Astrocyte (in vitro differentiated cells and primary cell): ENCODE measurements at regions not wholly inside any gene's neighbourhood (a gene's known extent, or its start where the extent isn't known, plus 50 kb on each side); places are given as distances from the start of the nearest gene placed in this dataset.

Experiments
- DNase-seq: peaks from one replicate; pipeline ENCODE4 v3.0.0-alpha.2; 2010; ENCODE audit warnings: low read depth
- FAIRE-seq: peaks from 2 replicates; lab custom pipeline; 2011; peaks lifted over from hg19 to GRCh38; lab: Jason Lieb, UNC
- H2AFZ ChIP-seq: 2 replicates; pipeline ENCODE4 v1.6.0; 2012; ENCODE audit warnings: low read depth, low read length, inconsistent platforms
- H3K27ac ChIP-seq: 2 replicates; pipeline ENCODE4 v1.5.1; 2011; ENCODE audit warnings: low read depth, low read length, inconsistent platforms
- H3K27me3 ChIP-seq: 2 replicates; pipeline ENCODE4 v1.6.0; 2011; ENCODE audit warnings: low read length, inconsistent platforms; ENCODE audit not compliant: insufficient read depth
- H3K36me3 ChIP-seq: 2 replicates; pipeline ENCODE4 v1.5.1; 2011; ENCODE audit warnings: low read length, inconsistent platforms; ENCODE audit not compliant: insufficient read depth
- H3K4me1 ChIP-seq: 2 replicates; pipeline ENCODE4 v1.5.1; 2011; ENCODE audit warnings: low read length, inconsistent platforms; ENCODE audit not compliant: insufficient read depth
- H3K4me2 ChIP-seq: 2 replicates; pipeline ENCODE4 v1.6.0; 2012; ENCODE audit warnings: low read length, inconsistent platforms
- H3K4me3 ChIP-seq: 2 replicates; pipeline ENCODE4 v1.5.1; 2011; ENCODE audit warnings: low read depth, mild to moderate bottlenecking, low read length, inconsistent platforms; ENCODE audit not compliant: insufficient read depth
- H3K79me2 ChIP-seq: 2 replicates; pipeline ENCODE4 v1.6.0; 2012; ENCODE audit warnings: mild to moderate bottlenecking, low read length, inconsistent platforms; ENCODE audit not compliant: insufficient read depth
- H3K9ac ChIP-seq: 2 replicates; pipeline ENCODE4 v1.6.0; 2012; ENCODE audit warnings: mild to moderate bottlenecking, low read length, inconsistent platforms
- H3K9me3 ChIP-seq: 2 replicates; pipeline ENCODE4 v1.5.1; 2012; ENCODE audit warnings: low read depth, mild to moderate bottlenecking, low read length, inconsistent platforms; ENCODE audit not compliant: insufficient read depth
- H4K20me1 ChIP-seq: 2 replicates; pipeline ENCODE4 v1.6.0; 2012; ENCODE audit warnings: low read length, inconsistent platforms; ENCODE audit not compliant: insufficient read depth
- H3K27ac Mint-ChIP-seq: one replicate; pipeline ENCODE4 v1.8.0; 2021; ENCODE audit warnings: mild to moderate bottlenecking, mixed read lengths; ENCODE audit not compliant: unreplicated experiment
- H3K27me3 Mint-ChIP-seq: one replicate; pipeline ENCODE4 v1.8.0; 2021; ENCODE audit warnings: low read depth, mixed read lengths; ENCODE audit not compliant: unreplicated experiment
- H3K36me3 Mint-ChIP-seq: one replicate; pipeline ENCODE4 v1.8.0; 2021; ENCODE audit warnings: low read depth, mixed read lengths; ENCODE audit not compliant: unreplicated experiment
- H3K4me1 Mint-ChIP-seq: one replicate; pipeline ENCODE4 v1.8.0; 2021; ENCODE audit warnings: low read depth, mixed read lengths; ENCODE audit not compliant: unreplicated experiment
- H3K4me3 Mint-ChIP-seq: one replicate; pipeline ENCODE4 v1.8.0; 2021; ENCODE audit warnings: mild to moderate bottlenecking, moderate library complexity, mixed read lengths; ENCODE audit not compliant: unreplicated experiment
- H3K9me3 Mint-ChIP-seq: one replicate; pipeline ENCODE4 v1.8.0; 2021; ENCODE audit warnings: mild to moderate bottlenecking, mixed read lengths; ENCODE audit not compliant: unreplicated experiment
- CTCF ChIP-seq: IDR thresholded peaks from 2 replicates; pipeline ENCODE4 v1.5.1; 2011; ENCODE audit warnings: low read depth, mild to moderate bottlenecking, inconsistent platforms, low read length, moderate library complexity; ENCODE audit not compliant: insufficient read depth
- EZH2 ChIP-seq: IDR thresholded peaks from 2 replicates; pipeline ENCODE4 v1.6.1; 2012; ENCODE audit warnings: mild to moderate bottlenecking, low read length, inconsistent platforms; ENCODE audit not compliant: insufficient read depth

- Histone ChIP-seq H4K20me1 (no peaks in the 10 kb centered on the region), H3K9me3 (no peaks in the 10 kb centered on the region), H3K4me3 (no peak overlapping the region), H3K27ac (no peak overlapping the region), H3K4me2 (no peak overlapping the region), H3K79me2 (no peaks in the 10 kb centered on the region), H3K4me1 (no peaks in the 10 kb centered on the region), H3K27me3 (no peaks in the 10 kb centered on the region), H3K9ac (no peak overlapping the region), H3K36me3 (no peaks in the 10 kb centered on the region), H2AFZ (no peak overlapping the region)
- TF ChIP-seq EZH2 (no peak), CTCF (no peak)
- H3K27me3 Mint-ChIP-seq, result no peaks in the 10 kb centered on the region
- H3K9me3 Mint-ChIP-seq, result no peaks in the 10 kb centered on the region
- no peaks in the 10 kb centered on the region for H3K4me1 Mint-ChIP-seq
- no peaks in the 10 kb centered on the region for H3K36me3 Mint-ChIP-seq
- H3K27ac Mint-ChIP-seq, result no peak overlapping the region
- H3K4me3 Mint-ChIP-seq, result no peak overlapping the region
- DNase-seq, result no peak
- FAIRE-seq, result no peak
Measured at GRCh38 chr4:100933628-100934027, 413.7 kb downstream of the PPP3CA start.

DNA sequence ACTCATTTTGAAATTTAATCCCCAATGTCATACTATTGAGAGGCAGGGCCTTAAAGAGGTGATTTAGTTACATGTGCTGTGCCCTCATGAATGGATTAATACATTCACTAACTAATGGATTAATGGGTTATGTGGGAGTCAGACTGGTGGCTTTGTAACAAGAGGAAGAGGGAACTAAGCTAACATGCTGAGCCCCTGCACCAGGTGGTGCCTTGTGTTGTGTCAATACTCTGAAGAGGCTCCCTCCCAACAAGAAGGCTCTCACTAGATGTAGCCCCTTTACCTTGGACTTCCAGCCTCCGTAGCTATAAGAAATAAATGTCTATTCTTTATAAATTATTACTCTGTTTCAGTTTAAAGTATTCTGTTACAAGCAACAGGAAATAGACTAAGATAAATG is 411.9 kb upstream of the EMCN start:
- TF ChIP-seq EZH2 (no peak), CTCF (no peak)
- Mint-ChIP-seq H3K27ac (no peak overlapping the region), H3K9me3 (no peaks in the 10 kb centered on the region), H3K27me3 (no peaks in the 10 kb centered on the region), H3K36me3 (no peaks in the 10 kb centered on the region), H3K4me1 (no peaks in the 10 kb centered on the region), H3K4me3 (no peak overlapping the region)
- Histone ChIP-seq H3K4me2 (no peak overlapping the region), H3K79me2 (no peaks in the 10 kb centered on the region), H3K4me3 (no peak overlapping the region), H2AFZ (no peak overlapping the region), H4K20me1 (no peaks in the 10 kb centered on the region), H3K27me3 (no peaks in the 10 kb centered on the region), H3K36me3 (no peaks in the 10 kb centered on the region), H3K4me1 (no peaks in the 10 kb centered on the region), H3K27ac (no peak overlapping the region), H3K9me3 (no peaks in the 10 kb centered on the region), H3K9ac (no peak overlapping the region)
- no peak for FAIRE-seq
- no peak for DNase-seq

- Mint-ChIP-seq H3K27ac (no peak overlapping the region), H3K4me1 (no peaks in the 10 kb centered on the region), H3K27me3 (no peaks in the 10 kb centered on the region), H3K36me3 (no peaks in the 10 kb centered on the region), H3K9me3 (peaks cover 2% of the 10 kb centered on the region), H3K4me3 (no peak overlapping the region)
- no peaks in the 10 kb centered on the region for H3K9me3 ChIP-seq
- no peaks in the 10 kb centered on the region for H3K27me3 ChIP-seq
- H3K27ac ChIP-seq, result no peak overlapping the region
- no peak overlapping the region for H3K4me2 ChIP-seq
- H3K79me2 ChIP-seq, result no peaks in the 10 kb centered on the region
- H3K36me3 ChIP-seq, result no peaks in the 10 kb centered on the region
- DNase-seq (no peak), FAIRE-seq (no peak)
- TF ChIP-seq EZH2, result no peak
- no peak for TF ChIP-seq CTCF
- H3K4me1 ChIP-seq, result no peaks in the 10 kb centered on the region
- H3K9ac ChIP-seq, result no peak overlapping the region
- H2AFZ ChIP-seq, result no peak overlapping the region
- H4K20me1 ChIP-seq, result no peaks in the 10 kb centered on the region
- no peak overlapping the region for H3K4me3 ChIP-seq
Measured at GRCh38 chr4:100929135-100929534, 411.3 kb upstream of the EMCN start.
